ENCODE measurements at regions not wholly inside any gene's neighbourhood (a gene's known extent, or its start where the extent isn't known, plus 50 kb on each side); places are given as distances from the start of the nearest gene placed in this dataset.
"Not testable (repeated sequence)": the region's sequence is repeated elsewhere in the genome, so short reads cannot be mapped to it uniquely, and the experiment has no call there.

GRCh38 chr4:188372058-188372457 lies 232.8 kb downstream of the TRIML1 start:
- no peak for DNase-seq (ENCODE audit: low read depth in 3 of 3, low spot score in 1 of 3)

GRCh38 chr4:188372829-188373228 lies 233.6 kb downstream of the TRIML1 start:
- DNase-seq (ENCODE audit: low read depth in 3 of 3, low spot score in 1 of 3) = no peak

DNA sequence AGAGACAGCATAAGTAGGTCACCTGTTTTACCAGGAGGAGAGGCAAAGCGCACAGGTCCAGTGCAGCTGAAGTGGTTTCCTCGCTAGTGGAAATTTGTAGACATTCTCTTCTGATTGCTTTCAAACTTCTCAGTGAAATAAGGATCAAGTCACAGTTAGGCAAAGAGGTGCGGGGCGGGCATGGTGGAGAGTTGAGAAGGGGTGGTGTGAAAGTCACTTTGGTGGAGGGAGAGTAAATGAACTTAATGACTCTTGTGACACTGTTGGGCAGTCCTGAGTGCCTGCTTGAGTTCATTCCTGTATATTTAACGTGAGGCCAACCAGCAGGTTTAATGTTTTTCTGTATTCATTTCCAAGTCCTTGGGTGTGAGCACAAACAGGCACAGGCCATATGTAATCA lies 235.6 kb downstream of the TRIML1 start:
- no peak for DNase-seq (ENCODE audit: low read depth in 3 of 3, low spot score in 1 of 3)

DNA sequence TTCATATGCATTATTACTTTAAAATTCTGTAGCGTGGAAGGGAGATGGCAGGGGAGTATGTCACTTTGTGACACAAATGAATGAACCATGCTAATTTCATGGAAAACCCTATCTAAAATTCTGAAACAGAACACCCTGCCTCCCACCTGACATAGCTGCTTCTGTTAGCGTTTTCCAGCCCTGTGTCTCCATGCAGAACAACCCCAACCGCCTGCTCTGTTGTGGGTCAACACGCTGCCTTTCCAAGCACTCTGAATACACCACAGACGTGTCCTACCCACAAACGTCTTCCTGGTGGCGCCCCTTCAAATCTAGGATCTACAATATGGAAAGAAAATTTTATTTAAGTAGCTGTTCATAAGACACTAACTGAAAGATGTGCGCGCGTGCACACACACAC lies 238.6 kb downstream of the TRIML1 start:
- DNase-seq (ENCODE audit: low read depth in 3 of 3, low spot score in 1 of 3) = no peak

DNA sequence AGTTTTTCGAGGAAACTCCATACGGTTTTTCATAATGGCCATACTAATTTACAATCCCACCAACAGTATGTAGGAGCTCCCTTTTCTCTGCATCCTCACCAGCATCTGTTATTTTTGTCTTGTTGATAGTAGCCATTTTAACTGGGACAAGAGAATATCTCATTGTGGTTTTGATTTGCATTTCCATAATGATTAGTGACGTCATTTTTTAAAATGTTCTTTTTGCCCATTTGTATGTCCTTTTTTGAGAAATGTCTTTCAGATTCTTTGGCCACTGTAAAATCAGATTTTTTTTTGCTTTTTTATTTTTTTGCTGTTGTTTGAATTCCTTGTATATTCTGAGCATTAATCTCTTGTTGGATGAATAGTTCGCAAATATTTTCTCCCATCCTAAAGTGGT lies 243.9 kb downstream of the TRIML1 start:
- no peak for DNase-seq (ENCODE audit: low read depth in 3 of 3, low spot score in 1 of 3)

- DNase-seq (ENCODE audit: low read depth in 3 of 3, low spot score in 1 of 3) = no peak
Observed at GRCh38 chr4:188387179-188387791, 248.0 kb downstream of the TRIML1 start.

DNA sequence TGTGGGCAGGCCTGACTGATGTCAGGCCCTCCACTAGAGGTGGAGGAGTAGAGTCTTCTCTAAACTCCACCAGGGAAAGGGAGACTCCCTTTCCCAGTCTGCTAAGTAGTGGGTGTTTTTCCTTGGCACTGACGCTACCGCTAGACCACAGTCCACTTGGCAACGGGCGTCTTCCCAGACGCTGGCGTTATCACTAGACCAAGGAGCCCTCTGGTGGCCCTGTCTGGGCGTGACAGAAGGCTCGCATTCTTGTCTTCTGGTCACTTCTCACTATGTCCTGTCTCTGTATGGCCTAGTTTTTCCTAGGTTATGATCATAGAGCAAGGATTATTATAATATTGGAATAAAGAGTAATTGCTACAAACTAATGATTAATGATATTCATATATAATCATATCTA lies 252.1 kb downstream of the TRIML1 start:
- not testable (repeated sequence) for DNase-seq (ENCODE audit: low read depth in 3 of 3, low spot score in 1 of 3)

GRCh38 chr4:188396037-188396436 lies 256.8 kb downstream of the TRIML1 start:
- DNase-seq (ENCODE audit: low read depth in 3 of 3, low spot score in 1 of 3) = no peak

- DNase-seq (ENCODE audit: low read depth in 3 of 3, low spot score in 1 of 3) = no peak
Observed at GRCh38 chr4:188399834-188400233, 260.6 kb downstream of the TRIML1 start.

- no peak for DNase-seq (ENCODE audit: low read depth in 3 of 3, low spot score in 1 of 3)
Observed at GRCh38 chr4:188400451-188400850, 261.2 kb downstream of the TRIML1 start.

DNA sequence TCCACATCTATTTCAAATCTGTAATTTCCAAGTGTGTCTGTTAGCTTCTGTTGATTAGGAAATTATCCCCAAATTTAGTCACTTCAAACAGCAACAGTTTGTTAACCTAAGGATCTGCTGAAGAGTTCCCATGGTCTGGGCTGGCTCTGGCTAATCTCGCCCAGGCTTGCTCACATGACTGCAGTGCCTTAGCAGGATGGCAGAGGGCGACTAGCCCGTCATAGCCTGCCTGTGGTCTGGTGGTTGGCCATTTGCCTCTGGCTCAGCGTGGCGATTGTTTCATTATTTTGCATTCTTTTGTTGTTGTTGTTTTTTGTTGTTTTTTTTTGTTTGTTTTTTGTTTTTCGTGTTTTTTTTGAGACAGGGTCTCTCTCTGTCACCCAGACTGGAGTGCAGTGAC lies 264.0 kb downstream of the TRIML1 start:
- no peak for DNase-seq (ENCODE audit: low read depth in 3 of 3, low spot score in 1 of 3)

DNA sequence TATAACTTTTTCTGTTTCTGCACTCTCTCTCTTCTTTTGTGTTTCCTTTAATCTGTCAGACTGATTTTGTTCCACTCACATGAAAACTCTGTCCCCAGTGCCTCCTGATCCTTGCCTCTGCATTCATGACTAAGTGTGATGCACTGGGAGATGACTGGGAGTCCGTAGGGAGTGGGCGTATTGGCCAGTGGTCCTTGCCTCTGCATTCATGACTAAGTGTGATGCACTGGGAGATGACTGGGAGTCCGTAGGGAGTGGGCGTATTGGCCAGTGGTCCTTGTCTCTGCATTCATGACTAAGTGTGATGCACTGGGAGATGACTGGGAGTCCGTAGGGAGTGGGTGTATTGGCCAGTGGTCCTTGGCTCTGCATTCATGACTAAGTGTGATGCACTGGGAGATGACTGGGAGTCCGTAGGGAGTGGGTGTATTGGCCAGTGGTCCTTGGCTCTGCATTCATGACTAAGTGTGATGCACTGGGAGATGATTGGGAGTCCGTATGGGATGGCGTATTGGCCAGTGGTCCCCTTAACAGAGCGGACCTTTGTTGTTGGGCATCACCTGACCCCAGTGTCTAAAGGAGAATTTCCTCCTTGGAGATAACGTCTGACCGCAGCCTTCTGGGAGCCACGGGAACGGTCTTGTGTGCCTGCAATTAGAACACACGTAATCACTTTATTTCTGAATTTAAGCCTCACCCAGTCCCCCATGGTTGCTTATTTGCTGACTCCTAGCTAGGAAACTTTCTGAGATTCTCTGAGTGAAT lies 266.0 kb downstream of the TRIML1 start:
- not testable (repeated sequence) for DNase-seq (ENCODE audit: low read depth in 3 of 3, low spot score in 1 of 3)

DNA sequence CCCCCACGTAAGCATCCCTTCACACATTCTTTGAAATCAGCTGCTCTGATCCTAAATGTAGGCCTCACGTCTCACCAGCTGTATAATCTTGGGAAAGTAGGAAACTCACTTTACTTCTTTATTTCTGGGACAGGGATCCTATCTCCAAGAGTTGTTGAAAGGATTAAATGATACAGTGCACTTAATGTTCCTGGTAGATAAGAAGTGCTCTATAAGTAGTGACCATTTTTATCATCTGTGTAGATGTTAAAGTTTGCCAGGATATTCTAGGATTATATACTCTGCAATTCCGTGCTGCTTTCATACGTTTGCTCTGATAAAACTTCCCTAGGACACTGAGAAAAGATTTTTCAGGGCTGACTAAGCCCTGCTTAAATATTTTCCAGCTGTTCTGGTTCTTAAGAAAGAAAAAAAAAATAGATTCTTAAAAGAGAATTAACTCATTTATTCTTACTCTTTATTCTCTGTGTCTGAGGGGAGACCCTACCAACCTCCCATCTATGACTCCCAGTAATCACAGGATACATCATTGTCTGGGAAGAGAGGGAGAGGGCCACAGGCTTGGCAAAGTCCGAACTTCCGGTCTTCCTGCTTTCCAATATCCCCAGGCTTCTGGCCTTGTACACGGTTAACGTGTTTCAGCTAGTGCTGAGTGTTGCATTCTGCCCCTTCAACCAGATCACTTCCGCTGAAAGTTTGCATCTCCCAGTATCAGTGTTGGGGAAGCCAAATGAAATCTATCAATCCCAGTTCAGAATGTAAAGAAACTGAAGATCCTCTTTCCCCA lies 269.2 kb downstream of the TRIML1 start:
- DNase-seq (ENCODE audit: low read depth in 3 of 3, low spot score in 1 of 3) = no peak

GRCh38 chr4:188409851-188410250 lies 270.6 kb downstream of the TRIML1 start:
- DNase-seq (ENCODE audit: low read depth in 3 of 3, low spot score in 1 of 3) = no peak

GRCh38 chr4:188411805-188412204 lies 272.6 kb downstream of the TRIML1 start:
- no peak for DNase-seq (ENCODE audit: low read depth in 3 of 3, low spot score in 1 of 3)

DNA sequence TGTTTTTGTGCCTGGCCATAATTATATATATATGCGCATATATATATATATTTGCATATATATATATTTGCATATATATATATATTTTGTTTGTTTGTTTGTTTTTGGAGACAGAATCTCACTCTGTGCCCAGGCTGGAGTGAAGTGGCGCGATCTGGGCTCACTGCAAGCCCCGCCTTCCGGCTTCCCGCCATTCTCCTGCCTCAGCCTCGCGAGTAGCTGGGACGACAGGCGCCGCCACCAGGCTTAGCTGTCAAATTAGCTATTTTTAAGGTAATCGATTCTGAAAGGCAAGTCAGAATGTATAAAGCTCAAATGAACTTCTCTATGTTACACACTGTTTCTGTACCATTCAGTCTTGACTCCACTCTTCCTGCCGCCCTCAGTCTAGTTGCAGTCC lies 273.3 kb downstream of the TRIML1 start:
- no peak for DNase-seq (ENCODE audit: low read depth in 3 of 3, low spot score in 1 of 3)

- no peak for DNase-seq (ENCODE audit: low read depth in 3 of 3, low spot score in 1 of 3)
Observed at GRCh38 chr4:188414441-188414840, 275.2 kb downstream of the TRIML1 start.

- no peak for DNase-seq (ENCODE audit: low read depth in 3 of 3, low spot score in 1 of 3)
Observed at GRCh38 chr4:188417181-188417580, 277.9 kb downstream of the TRIML1 start.

- DNase-seq (ENCODE audit: low read depth in 3 of 3, low spot score in 1 of 3) = no peak
Observed at GRCh38 chr4:188423039-188423438, 283.8 kb downstream of the TRIML1 start.

DNA sequence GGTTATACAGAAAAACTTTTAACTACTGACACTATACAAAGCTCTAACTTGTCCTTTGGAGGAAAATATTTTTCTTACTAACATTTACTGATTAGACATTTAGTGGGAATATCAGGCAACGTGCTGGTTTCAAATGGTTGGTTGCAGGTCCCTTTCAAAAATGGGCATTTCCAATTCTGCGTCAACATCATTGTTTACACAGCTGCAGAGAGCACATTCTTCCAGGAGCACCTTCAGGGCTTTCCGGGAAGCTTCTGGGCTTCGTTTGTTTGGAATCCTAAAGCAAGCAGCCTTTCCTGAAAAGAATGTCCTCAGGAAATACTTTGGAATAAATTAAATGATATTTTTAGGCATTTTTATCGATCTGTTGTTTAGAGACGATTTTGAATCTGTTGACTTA lies 289.7 kb downstream of the TRIML1 start:
- no peak for DNase-seq (ENCODE audit: low read depth in 3 of 3, low spot score in 1 of 3)

DNA sequence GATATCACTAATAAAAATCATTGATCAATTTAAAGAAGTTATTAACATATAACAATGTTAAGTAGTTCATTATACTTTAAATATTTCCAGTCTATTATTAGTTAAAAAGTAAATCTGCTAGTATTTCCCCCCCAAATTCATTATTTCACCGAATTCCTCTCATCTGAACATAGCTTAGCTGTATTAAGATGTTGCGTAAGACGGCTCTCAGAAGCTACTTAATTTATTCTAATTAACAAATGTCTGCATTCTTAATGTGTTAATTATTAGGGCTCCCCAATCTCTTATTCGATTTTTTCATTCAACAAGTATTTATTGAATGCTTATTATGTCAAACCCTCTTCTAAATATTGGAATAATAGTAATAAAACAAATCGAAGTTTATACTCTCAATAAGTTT lies 290.7 kb downstream of the TRIML1 start:
- DNase-seq (ENCODE audit: low read depth in 3 of 3, low spot score in 1 of 3) = no peak

- DNase-seq (ENCODE audit: low read depth in 3 of 3, low spot score in 1 of 3) = no peak
Observed at GRCh38 chr4:188430384-188430783, 291.1 kb downstream of the TRIML1 start.
